Spleen (tissue), 11 donors: ENCODE measurements at regions not wholly inside any gene's neighbourhood (a gene's known extent, or its start where the extent isn't known, plus 50 kb on each side); places are given as distances from the start of the nearest gene placed in this dataset.

Experiments used
- DNase-seq: peaks from one replicate; pipeline ENCODE4 v3.0.0-alpha.2; 2020
- H3K27ac ChIP-seq, 8 donors: fragments of 200-600 bp; sonication (generic) in 7 of 8; 1 replicate in 4 of 8; 2 replicates in 4 of 8; pipeline versions ENCODE4 v1.5.0 to v1.8.0; 2016 to 2021; ENCODE audit warnings: inconsistent platforms in 4 of 8, mild to moderate bottlenecking in 4 of 8, moderate library complexity in 1 of 8
- H3K27me3 ChIP-seq, 7 donors: fragments of 200-600 bp; sonication (generic) in 6 of 7; replicated peaks in 1 of 7; 1 replicate in 4 of 7; 2 replicates in 3 of 7; pipeline versions ENCODE4 v1.5.0 to v1.8.0; 2016 to 2021; ENCODE audit warnings: inconsistent platforms in 3 of 7, mild to moderate bottlenecking in 1 of 7
- H3K36me3 ChIP-seq, 6 donors: fragments of 200-600 bp; sonication (generic) in 5 of 6; 1 replicate in 4 of 6; 2 replicates in 2 of 6; pipeline versions ENCODE4 v1.5.0 to v1.8.0; 2016 to 2021; ENCODE audit warnings: inconsistent platforms in 2 of 6
- H3K4me1 ChIP-seq, 6 donors: fragments of 200-600 bp; sonication (generic) in 5 of 6; 1 replicate in 3 of 6; 2 replicates in 3 of 6; pipeline versions ENCODE4 v1.5.0 to v1.8.0; 2016 to 2021; ENCODE audit warnings: inconsistent platforms in 3 of 6
- H3K4me3 ChIP-seq, 8 donors: fragments of 200-600 bp; sonication (generic) in 7 of 8; 1 replicate in 4 of 8; 2 replicates in 4 of 8; pipeline versions ENCODE4 v1.5.0 to v1.8.0; 2016 to 2021; ENCODE audit warnings: inconsistent platforms in 4 of 8, mild to moderate bottlenecking in 4 of 8, moderate library complexity in 2 of 8
- H3K9me3 ChIP-seq, 8 donors: fragments of 200-600 bp; sonication (generic) in 7 of 8; 1 replicate in 4 of 8; 2 replicates in 4 of 8; pipeline versions ENCODE4 v1.5.0 to v1.8.0; 2016 to 2021; ENCODE audit warnings: inconsistent platforms in 4 of 8
- POLR2A ChIP-seq, 3 donors: fragments of 450-650 bp; IDR thresholded peaks; one replicate each; pipeline ENCODE4 v1.5.1; 2017; ENCODE audit warnings: antibody characterized with exemption in 3 of 3, mild to moderate bottlenecking in 1 of 3
- POLR2AphosphoS5 ChIP-seq, 3 donors: sonication (generic); formaldehyde crosslinking; IDR thresholded peaks; one replicate each; pipeline ENCODE4 v1.5.1; 2017; ENCODE audit warnings: antibody characterized with exemption in 3 of 3
- WGBS, 5 donors: extraction: QIAGEN DNeasy Blood & Tissue Kit in 3 of 5; methylation state at CpG; one replicate each; pipeline versions ENCODE4 v1.1.5 to v1.1.7; 2013 to 2018; 5-methylcytosine and 5-hydroxymethylcytosine counted together
- intact Hi-C: fragments of 100-400 bp; cut with DNase I; formaldehyde crosslinking; loops from one replicate; pipeline ENCODE4 v1.15.0; 2023; ENCODE audit warnings: low total_unique reads
- TF ChIP-seq, protein P1 (sequence below), 11 experiments: fragments of 200-600 bp in 7 of 11; fragments of 450-650 bp in 4 of 11; sonication (generic) in 4 of 11; IDR thresholded peaks in 8 of 11; conservative IDR thresholded peaks in 3 of 11; 1 replicate in 7 of 11; 2 replicates in 4 of 11; pipeline versions ENCODE4 v1.4.0 to v1.8.0; 2016 to 2021; ENCODE audit warnings: antibody characterized with exemption in 11 of 11, inconsistent platforms in 4 of 11, mild to moderate bottlenecking in 1 of 11
- donor health status: healthy with polysubstance abuse.
- donor health status: DM: no; HTN: no; CAD: no; lungs with moderate emphysema.
- donor health status: DM: no; HTN: no; CAD: no.
- donor health status: Bipolar disorder and iron deficiency.
- donor health status: healthy.
- donor health status: DM: no; HTN: no; CAD: no.
- donor health status: DM: yes; HTN: yes; CAD: no.

DNA sequence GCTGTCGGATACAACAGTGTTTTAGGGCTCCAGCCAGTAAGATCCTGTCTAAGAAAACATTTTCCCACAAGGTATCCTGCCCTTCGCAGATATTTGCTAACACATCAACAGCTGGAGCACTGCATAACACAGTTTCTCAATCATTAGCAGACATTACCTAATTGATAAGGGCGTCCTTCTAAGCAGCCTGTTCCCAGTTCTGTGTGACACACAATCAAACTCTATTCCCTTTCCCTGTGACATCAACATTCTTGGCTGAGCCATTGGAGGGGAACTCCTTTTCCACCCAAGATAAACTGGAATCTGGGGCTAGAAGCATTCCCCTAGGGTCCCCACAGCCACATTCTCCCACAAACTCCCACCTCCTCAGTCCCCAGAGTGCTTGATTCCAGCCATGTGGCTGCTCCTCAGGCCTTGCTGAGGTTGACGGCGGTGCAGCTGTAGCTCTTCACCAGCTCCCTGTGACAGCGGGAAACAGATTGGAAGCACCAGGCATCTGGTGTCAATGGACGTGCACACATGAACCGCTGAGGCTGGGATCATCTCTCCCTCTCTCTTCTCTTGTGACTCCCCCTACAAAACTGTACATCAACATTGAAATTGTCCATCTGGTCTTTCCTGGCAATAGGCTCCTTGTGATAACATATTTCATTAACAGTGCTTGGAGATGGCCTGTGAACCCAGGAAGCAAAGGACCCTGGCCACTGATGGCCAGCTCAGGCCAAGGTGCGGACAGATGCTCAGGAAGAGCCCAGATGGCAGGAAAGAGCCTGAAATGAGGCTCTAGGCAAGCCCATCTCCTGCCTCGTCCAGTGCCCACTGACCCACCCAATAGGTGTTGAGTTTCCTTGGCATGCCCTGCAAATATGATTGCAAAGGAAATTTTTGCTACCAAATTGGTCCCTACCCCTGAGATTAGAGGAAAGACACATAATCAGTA is 131.1 kb upstream of the TBX20 start:
- TF ChIP-seq POLR2AphosphoS5 (IDR thresholded peaks at IDR 0.05) (peak in 1 of 3 donors; percentile 32), POLR2A (IDR thresholded peaks at IDR 0.05) (no peak)
- TF ChIP-seq, protein P1, sequence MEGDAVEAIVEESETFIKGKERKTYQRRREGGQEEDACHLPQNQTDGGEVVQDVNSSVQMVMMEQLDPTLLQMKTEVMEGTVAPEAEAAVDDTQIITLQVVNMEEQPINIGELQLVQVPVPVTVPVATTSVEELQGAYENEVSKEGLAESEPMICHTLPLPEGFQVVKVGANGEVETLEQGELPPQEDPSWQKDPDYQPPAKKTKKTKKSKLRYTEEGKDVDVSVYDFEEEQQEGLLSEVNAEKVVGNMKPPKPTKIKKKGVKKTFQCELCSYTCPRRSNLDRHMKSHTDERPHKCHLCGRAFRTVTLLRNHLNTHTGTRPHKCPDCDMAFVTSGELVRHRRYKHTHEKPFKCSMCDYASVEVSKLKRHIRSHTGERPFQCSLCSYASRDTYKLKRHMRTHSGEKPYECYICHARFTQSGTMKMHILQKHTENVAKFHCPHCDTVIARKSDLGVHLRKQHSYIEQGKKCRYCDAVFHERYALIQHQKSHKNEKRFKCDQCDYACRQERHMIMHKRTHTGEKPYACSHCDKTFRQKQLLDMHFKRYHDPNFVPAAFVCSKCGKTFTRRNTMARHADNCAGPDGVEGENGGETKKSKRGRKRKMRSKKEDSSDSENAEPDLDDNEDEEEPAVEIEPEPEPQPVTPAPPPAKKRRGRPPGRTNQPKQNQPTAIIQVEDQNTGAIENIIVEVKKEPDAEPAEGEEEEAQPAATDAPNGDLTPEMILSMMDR (IDR thresholded peaks at IDR 0.05 in 8 of 11, conservative IDR thresholded peaks at IDR 0.05 in 3 of 11) = no peak
- H3K36me3 ChIP-seq = no peaks in the 10 kb centered on the region
- WGBS, 5 donors = 73 to 83% (median 78%) methylated on average over 10 of the region's 10 CpGs
- intact Hi-C loops = no loop called here
- no peaks in the 10 kb centered on the region for H3K9me3 ChIP-seq
- DNase-seq = no peak
- H3K4me1 ChIP-seq = no peaks in the 10 kb centered on the region
- H3K4me3 ChIP-seq = no peak overlapping the region
- no peaks in the 10 kb centered on the region for H3K27me3 ChIP-seq
- H3K27ac ChIP-seq = no peak overlapping the region

DNA sequence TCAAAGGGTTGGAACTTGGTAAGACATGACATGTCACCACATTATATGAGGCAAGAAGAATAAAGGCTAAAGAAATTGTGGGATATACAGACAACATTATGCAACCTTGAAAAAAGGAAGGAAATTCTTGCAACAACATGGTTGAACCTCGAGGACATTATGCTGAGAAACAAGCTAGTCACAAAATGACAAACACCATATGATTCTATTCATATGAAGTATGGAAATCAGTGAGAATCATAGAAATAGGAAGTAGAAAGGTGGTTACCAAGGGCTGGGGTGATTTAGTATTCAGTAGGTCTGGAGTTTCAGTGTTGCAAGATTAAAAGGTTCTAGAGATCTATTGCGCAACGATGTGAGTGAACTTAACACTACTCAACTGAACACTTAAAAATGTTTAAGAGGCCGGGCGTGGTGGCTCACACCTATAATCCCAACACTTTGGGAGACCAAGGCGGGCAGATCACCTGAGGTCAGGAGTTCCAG is 126.9 kb upstream of the TBX20 start:
- 59 to 76% (median 70%) methylated on average over 6 of the region's 6 CpGs for WGBS, 5 donors
- TF ChIP-seq POLR2AphosphoS5 (IDR thresholded peaks at IDR 0.05) (no peak), POLR2A (IDR thresholded peaks at IDR 0.05) (no peak)
- TF ChIP-seq, protein P1 (IDR thresholded peaks at IDR 0.05 in 8 of 11, conservative IDR thresholded peaks at IDR 0.05 in 3 of 11) = no peak

DNA sequence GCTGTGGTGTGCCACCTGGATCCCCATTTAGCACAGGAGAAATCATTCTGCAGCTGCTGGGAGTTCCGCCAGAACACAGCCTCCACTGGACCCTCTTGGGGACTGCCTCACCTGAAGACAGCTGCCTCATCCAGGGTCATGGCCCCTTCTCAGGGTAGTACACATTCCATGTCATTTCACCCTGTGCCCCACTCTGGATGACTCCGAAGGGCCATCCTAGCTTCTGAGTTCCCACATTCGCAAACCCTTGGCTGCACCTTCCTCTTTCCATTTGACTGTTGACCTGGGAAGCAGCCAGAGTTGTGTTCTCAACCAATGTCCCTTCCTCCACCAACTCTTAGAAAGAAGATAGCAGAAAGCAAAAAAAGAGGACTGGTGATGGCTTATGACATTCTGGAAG is 125.6 kb upstream of the TBX20 start:
- 79 to 93% (median 83%) methylated on average over 3 of the region's 3 CpGs for WGBS, 5 donors
- no peak overlapping the region for H3K4me3 ChIP-seq
- H3K36me3 ChIP-seq = no peaks in the 10 kb centered on the region
- H3K27me3 ChIP-seq = peaks cover 0 to 3% (median 0%) of the 10 kb centered on the region in 7 donors
- intact Hi-C loops = no loop called here
- DNase-seq = no peak
- no peak for TF ChIP-seq POLR2A (IDR thresholded peaks at IDR 0.05)
- TF ChIP-seq, protein P1 (IDR thresholded peaks at IDR 0.05 in 8 of 11, conservative IDR thresholded peaks at IDR 0.05 in 3 of 11) = no peak
- TF ChIP-seq POLR2AphosphoS5 (IDR thresholded peaks at IDR 0.05) = no peak
- no peaks in the 10 kb centered on the region for H3K4me1 ChIP-seq
- H3K27ac ChIP-seq = no peak overlapping the region
- no peaks in the 10 kb centered on the region for H3K9me3 ChIP-seq

More for the DNA sequence above, 126.9 kb upstream of the TBX20 start:
- H3K4me3 ChIP-seq = no peak overlapping the region
- H3K4me1 ChIP-seq = no peaks in the 10 kb centered on the region
- H3K27ac ChIP-seq = peak overlapping the region in 2 of 8 donors; percentile 14 to 32
- H3K27me3 ChIP-seq = peaks cover 0 to 3% (median 0%) of the 10 kb centered on the region in 7 donors
- DNase-seq = no peak
- H3K36me3 ChIP-seq = no peaks in the 10 kb centered on the region
- intact Hi-C loops = no loop called here
- H3K9me3 ChIP-seq = no peaks in the 10 kb centered on the region

DNA sequence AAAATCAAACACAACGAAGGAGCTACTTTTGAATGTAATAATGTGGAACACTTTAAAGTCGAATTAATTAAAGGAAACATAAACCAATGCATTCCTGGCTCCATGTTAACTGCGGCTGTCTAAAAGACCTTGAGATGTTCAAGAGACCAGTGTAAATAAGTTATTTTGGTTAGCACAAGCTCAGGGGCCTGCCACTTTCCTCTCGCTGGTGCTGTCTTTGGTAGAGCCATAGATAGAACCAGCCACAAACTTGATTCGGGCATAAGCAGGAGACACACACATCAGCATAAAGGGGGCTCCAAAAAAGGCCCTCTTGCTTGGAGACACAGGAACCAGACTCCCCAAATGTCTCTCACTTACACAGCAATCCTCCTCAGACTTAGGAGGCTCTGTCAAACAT is 121.6 kb upstream of the TBX20 start:
- 72 to 90% (median 78%) methylated on average over 5 of the region's 5 CpGs for WGBS, 5 donors
- H3K36me3 ChIP-seq = no peaks in the 10 kb centered on the region
- H3K27ac ChIP-seq = no peak overlapping the region
- H3K27me3 ChIP-seq = peaks cover 0 to 3% (median 0%) of the 10 kb centered on the region in 7 donors
- intact Hi-C loops = no loop called here
- peaks cover 0 to 8% (median 0%) of the 10 kb centered on the region in 8 donors for H3K9me3 ChIP-seq
- H3K4me3 ChIP-seq = no peak overlapping the region
- TF ChIP-seq, protein P1 (IDR thresholded peaks at IDR 0.05 in 8 of 11, conservative IDR thresholded peaks at IDR 0.05 in 3 of 11) = no peak
- TF ChIP-seq POLR2AphosphoS5 (IDR thresholded peaks at IDR 0.05) = no peak
- no peak for TF ChIP-seq POLR2A (IDR thresholded peaks at IDR 0.05)
- DNase-seq = no peak
- H3K4me1 ChIP-seq = no peaks in the 10 kb centered on the region
